HCT116 (cell line): ENCODE measurements at regions not wholly inside any gene's neighbourhood (a gene's known extent, or its start where the extent isn't known, plus 50 kb on each side); places are given as distances from the start of the nearest gene placed in this dataset.

Experiments used
- ATAC-seq: fragments of 200-7000 bp; cut with Tn5 transposase; 2 replicates; pipeline ENCODE4 v1.9.1; 2020; ENCODE audit warnings: mild to moderate bottlenecking, moderate library complexity
- BruUV-seq: library from RNA; stranded (reverse); fragments of 400-500 nt; replicated peaks from 2 replicates; lab custom pipeline; 2021; lab: Mats Ljungman, UMichigan
- CTCF ChIA-PET: fragments of 300-600 bp; sonication (Branson Sonifier 250); formaldehyde crosslinking; loops from one replicate; lab custom pipeline; 2021; ENCODE audit warnings: antibody characterized with exemption; lab: Charles Lee
- POLR2A ChIA-PET: fragments of 300-600, 350-600 bp; sonication (Branson Sonifier 250); formaldehyde crosslinking; loops from one replicate; lab custom pipeline; 2021; ENCODE audit warnings: antibody characterized with exemption; lab: Charles Lee
- RAD21 ChIA-PET, 2 experiments: fragments of 300-600 bp; sonication (Branson Sonifier 250); formaldehyde crosslinking; loops; one replicate each; lab custom pipeline; 2023; ENCODE audit warnings: low total read pairs in 2 of 2; ENCODE audit not compliant: uncharacterized antibody in 2 of 2, unreplicated experiment in 2 of 2, low non-redundant PET in 1 of 2; lab: Charles Lee
- DNase-seq: peaks from one replicate; pipeline ENCODE4 v3.0.0-alpha.2; 2010; ENCODE audit warnings: low read depth, low spot score
- H2AFZ ChIP-seq: fragments of 200-600 bp; shearing (Covaris generic), sonication (generic); 2 replicates; pipeline ENCODE4 v1.6.1; 2017; ENCODE audit warnings: low read depth, mixed run types, mixed read lengths, antibody characterized with exemption, low read length; ENCODE audit not compliant: poor library complexity, severe bottlenecking
- H3K27ac ChIP-seq: 2 replicates; pipeline ENCODE4 v1.5.1; 2012; ENCODE audit warnings: low read depth, low read length
- H3K27me3 ChIP-seq: fragments of 200-600 bp; sonication (generic); 2 replicates; pipeline ENCODE4 v1.6.1; 2016; ENCODE audit warnings: mixed run types, low read length, mixed read lengths; ENCODE audit not compliant: insufficient read depth
- H3K36me3 ChIP-seq, 2 experiments: fragments of 200-500 bp in 1 of 2; fragments of 200-600 bp in 1 of 2; sonication (Bioruptor generic) in 1 of 2; sonication (generic) in 1 of 2; 2 replicates each; pipeline versions ENCODE4 v1.5.1 to v1.6.1; 2014 to 2016; ENCODE audit warnings: low read length in 2 of 2, inconsistent platforms in 1 of 2, mixed read lengths in 1 of 2, mixed run types in 1 of 2; ENCODE audit not compliant: insufficient read depth in 2 of 2, control insufficient read depth in 1 of 2
- H3K4me1 ChIP-seq, 2 experiments: fragments of 200-600 bp in 1 of 2; sonication (generic) in 1 of 2; 2 replicates each; pipeline versions ENCODE4 v1.5.1 to v1.6.1; 2012 to 2017; ENCODE audit warnings: low read length in 2 of 2, inconsistent platforms in 1 of 2, mild to moderate bottlenecking in 1 of 2, mixed read lengths in 1 of 2, mixed run types in 1 of 2, moderate library complexity in 1 of 2; ENCODE audit not compliant: insufficient read depth in 2 of 2, control insufficient read depth in 1 of 2
- H3K4me2 ChIP-seq: fragments of 200-600 bp; sonication (generic); 2 replicates; pipeline ENCODE4 v1.6.1; 2017; ENCODE audit warnings: mixed run types, low read length, mixed read lengths
- H3K4me3 ChIP-seq, 2 experiments: fragments of 200-600 bp in 1 of 2; sonication (generic) in 1 of 2; replicated peaks in 1 of 2; 2 replicates each; pipeline ENCODE4 v1.5.1; 2011 to 2016; ENCODE audit warnings: low read length in 2 of 2, control low read depth in 1 of 2, low read depth in 1 of 2, mild to moderate bottlenecking in 1 of 2, mixed read lengths in 1 of 2, mixed run types in 1 of 2
- H3K79me2 ChIP-seq: fragments of 200-600 bp; sonication (generic); 2 replicates; pipeline ENCODE4 v1.6.1; 2017; ENCODE audit warnings: mild to moderate bottlenecking, mixed run types, low read length, moderate library complexity, mixed read lengths; ENCODE audit not compliant: insufficient read depth
- H3K9ac ChIP-seq: fragments of 200-600 bp; sonication (generic); 2 replicates; pipeline ENCODE4 v1.6.1; 2016; ENCODE audit warnings: low read length, mixed read lengths
- H3K9me2 ChIP-seq: fragments of 200-600 bp; sonication (generic), shearing (Covaris generic); 2 replicates; pipeline ENCODE4 v1.6.1; 2017; ENCODE audit warnings: mixed run types, mild to moderate bottlenecking, moderate library complexity; ENCODE audit not compliant: insufficient read depth
- H3K9me3 ChIP-seq, 2 experiments: fragments of 200-500 bp in 1 of 2; fragments of 200-600 bp in 1 of 2; sonication (Bioruptor generic) in 1 of 2; sonication (generic) in 1 of 2; 2 replicates each; pipeline ENCODE4 v1.6.1; 2014 to 2017; ENCODE audit warnings: low read length in 2 of 2, mixed read lengths in 2 of 2, inconsistent platforms in 1 of 2, low read depth in 1 of 2, mild to moderate bottlenecking in 1 of 2, mixed run types in 1 of 2, moderate library complexity in 1 of 2; ENCODE audit not compliant: control insufficient read depth in 1 of 2, insufficient read depth in 1 of 2
- H4K20me1 ChIP-seq: fragments of 200-600 bp; sonication (generic), shearing (Covaris generic); 2 replicates; pipeline ENCODE4 v1.6.1; 2017; ENCODE audit warnings: mixed run types, mild to moderate bottlenecking, moderate library complexity; ENCODE audit not compliant: insufficient read depth
- CBX3 ChIP-seq: IDR thresholded peaks from 2 replicates; pipeline ENCODE4 v1.6.1; 2012; ENCODE audit warnings: low read depth
- CEBPB ChIP-seq: IDR thresholded peaks from 2 replicates; pipeline ENCODE4 v1.6.1; 2012; ENCODE audit warnings: low read depth
- EGR1 ChIP-seq: IDR thresholded peaks from 2 replicates; pipeline ENCODE4 v1.6.1; 2012; ENCODE audit warnings: low read depth
- ELF1 ChIP-seq: IDR thresholded peaks from 2 replicates; pipeline ENCODE4 v1.6.1; 2012; ENCODE audit warnings: low read depth, borderline replicate concordance
- EZH2 ChIP-seq: fragments of 200-600 bp; sonication (generic); IDR thresholded peaks from 2 replicates; pipeline ENCODE4 v1.6.1; 2017; ENCODE audit warnings: antibody characterized with exemption, mixed run types
- EZH2phosphoT487 ChIP-seq: fragments of 200-600 bp; IDR thresholded peaks from 2 replicates; pipeline ENCODE4 v1.6.1; 2018; ENCODE audit warnings: antibody characterized with exemption, borderline replicate concordance
- JUND ChIP-seq: IDR thresholded peaks from 2 replicates; pipeline ENCODE4 v1.6.1; 2012
- SIN3A ChIP-seq: IDR thresholded peaks from 2 replicates; pipeline ENCODE4 v1.6.1; 2012; ENCODE audit warnings: low read depth
- SP1 ChIP-seq: IDR thresholded peaks from 2 replicates; pipeline ENCODE4 v1.6.1; 2012; ENCODE audit warnings: low read depth
- SRF ChIP-seq: IDR thresholded peaks from 2 replicates; pipeline ENCODE4 v1.6.1; 2012; ENCODE audit warnings: low read depth
- TCF7L2 ChIP-seq: IDR thresholded peaks from 2 replicates; pipeline ENCODE4 v1.7.0; 2011; ENCODE audit warnings: borderline replicate concordance, inconsistent platforms; ENCODE audit not compliant: insufficient read depth, insufficient read length; ENCODE audit errors: extremely low read depth
- YY1 ChIP-seq: IDR thresholded peaks from 2 replicates; pipeline ENCODE4 v1.6.1; 2011; ENCODE audit warnings: low read length, low read depth, moderate library complexity, mild to moderate bottlenecking; ENCODE audit not compliant: insufficient replicate concordance; ENCODE audit errors: extremely low read depth
- ZFX ChIP-seq: fragments of 450-650 bp; IDR thresholded peaks from 2 replicates; pipeline ENCODE4 v1.6.1; 2017
- ZNF274 ChIP-seq: fragments of 200-500 bp; sonication (Bioruptor generic); IDR thresholded peaks from 2 replicates; pipeline ENCODE4 v1.6.1; 2014; ENCODE audit warnings: mild to moderate bottlenecking, low read depth, low read length, inconsistent platforms
- intact Hi-C: fragments of 100-400 bp; cut with micrococcal nuclease; formaldehyde crosslinking; loops from 2 replicates; pipeline ENCODE4 v1.10.0; 2022
- TF ChIP-seq, protein P1 (sequence below): IDR thresholded peaks from 2 replicates; pipeline ENCODE4 v1.6.1; 2012; ENCODE audit warnings: low read depth
- TF ChIP-seq, protein P2 (sequence below): IDR thresholded peaks from 2 replicates; pipeline ENCODE4 v1.6.1; 2012
- TF ChIP-seq, protein P3 (sequence below): IDR thresholded peaks from 2 replicates; pipeline ENCODE4 v1.6.1; 2011; ENCODE audit warnings: mild to moderate bottlenecking, low read length, moderate library complexity; ENCODE audit not compliant: insufficient replicate concordance; ENCODE audit errors: extremely low read depth

DNA sequence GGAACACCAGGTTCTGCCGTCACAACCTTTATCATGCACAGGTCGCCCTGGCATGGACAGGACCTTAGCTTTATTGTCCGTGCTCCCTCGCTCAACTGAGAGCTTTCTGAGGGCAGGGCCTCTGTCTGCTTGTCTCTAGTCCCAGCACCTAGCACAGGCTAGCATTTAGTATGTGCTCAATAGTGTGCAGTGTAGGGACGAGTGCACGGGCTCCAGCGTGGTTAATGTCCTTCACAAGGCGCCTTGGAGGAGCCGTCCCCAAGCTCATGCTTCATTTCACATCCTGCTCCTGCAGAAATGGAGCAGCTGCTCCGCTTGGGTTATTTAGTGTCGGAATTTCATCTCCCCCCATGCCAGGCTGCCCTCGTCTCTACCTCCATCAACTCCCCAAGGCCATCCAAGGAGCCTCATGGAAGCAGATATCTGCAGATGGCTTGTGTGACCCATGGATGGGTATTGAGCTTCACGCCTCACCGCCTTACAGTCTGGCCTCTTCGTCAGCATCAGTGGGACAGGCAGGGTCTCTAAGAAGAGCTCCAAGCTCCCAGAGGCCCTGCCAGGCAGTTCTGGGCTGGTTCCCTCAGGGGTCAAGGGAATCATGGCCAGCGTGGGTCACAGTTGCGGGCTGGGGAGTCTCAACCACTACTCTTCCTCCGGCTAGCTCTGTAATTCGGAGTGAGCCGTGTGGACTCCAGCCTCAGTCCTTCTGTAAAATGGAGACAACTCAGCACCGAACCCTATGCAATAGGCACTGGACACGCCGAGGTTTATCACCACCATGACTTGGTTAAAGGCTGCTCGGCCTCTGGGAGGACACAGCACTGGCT lies 60.8 kb upstream of the APCDD1L start (continued):
- TF ChIP-seq, protein P1, sequence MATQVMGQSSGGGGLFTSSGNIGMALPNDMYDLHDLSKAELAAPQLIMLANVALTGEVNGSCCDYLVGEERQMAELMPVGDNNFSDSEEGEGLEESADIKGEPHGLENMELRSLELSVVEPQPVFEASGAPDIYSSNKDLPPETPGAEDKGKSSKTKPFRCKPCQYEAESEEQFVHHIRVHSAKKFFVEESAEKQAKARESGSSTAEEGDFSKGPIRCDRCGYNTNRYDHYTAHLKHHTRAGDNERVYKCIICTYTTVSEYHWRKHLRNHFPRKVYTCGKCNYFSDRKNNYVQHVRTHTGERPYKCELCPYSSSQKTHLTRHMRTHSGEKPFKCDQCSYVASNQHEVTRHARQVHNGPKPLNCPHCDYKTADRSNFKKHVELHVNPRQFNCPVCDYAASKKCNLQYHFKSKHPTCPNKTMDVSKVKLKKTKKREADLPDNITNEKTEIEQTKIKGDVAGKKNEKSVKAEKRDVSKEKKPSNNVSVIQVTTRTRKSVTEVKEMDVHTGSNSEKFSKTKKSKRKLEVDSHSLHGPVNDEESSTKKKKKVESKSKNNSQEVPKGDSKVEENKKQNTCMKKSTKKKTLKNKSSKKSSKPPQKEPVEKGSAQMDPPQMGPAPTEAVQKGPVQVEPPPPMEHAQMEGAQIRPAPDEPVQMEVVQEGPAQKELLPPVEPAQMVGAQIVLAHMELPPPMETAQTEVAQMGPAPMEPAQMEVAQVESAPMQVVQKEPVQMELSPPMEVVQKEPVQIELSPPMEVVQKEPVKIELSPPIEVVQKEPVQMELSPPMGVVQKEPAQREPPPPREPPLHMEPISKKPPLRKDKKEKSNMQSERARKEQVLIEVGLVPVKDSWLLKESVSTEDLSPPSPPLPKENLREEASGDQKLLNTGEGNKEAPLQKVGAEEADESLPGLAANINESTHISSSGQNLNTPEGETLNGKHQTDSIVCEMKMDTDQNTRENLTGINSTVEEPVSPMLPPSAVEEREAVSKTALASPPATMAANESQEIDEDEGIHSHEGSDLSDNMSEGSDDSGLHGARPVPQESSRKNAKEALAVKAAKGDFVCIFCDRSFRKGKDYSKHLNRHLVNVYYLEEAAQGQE: no peak
- no peak for TF ChIP-seq YY1
- TF ChIP-seq, protein P2, sequence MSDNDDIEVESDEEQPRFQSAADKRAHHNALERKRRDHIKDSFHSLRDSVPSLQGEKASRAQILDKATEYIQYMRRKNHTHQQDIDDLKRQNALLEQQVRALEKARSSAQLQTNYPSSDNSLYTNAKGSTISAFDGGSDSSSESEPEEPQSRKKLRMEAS: no peak
- no peak for TF ChIP-seq ELF1
- no peak for TF ChIP-seq EGR1
- TF ChIP-seq ZNF274: no peak
- no peak for TF ChIP-seq TCF7L2
- TF ChIP-seq, all 23 proteins: peak for 0

DNA sequence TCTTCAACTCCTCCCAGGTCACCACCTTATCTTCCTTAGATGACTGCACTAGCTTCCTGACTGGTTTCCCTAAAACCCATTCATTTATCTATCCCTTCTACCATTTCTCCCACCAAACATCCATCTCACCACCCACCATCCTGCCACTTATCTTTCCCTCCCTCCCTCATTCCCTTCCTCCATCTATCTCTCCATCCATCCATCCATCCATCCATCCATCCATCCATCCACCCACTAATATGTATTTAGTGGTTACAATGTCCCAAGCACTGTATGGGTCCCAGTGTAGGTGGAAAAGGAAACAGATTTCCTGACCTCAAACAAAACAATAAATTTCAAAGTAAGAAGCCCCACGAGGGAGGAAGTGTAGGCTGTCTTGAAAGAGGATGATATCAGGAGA lies 59.3 kb upstream of the APCDD1L start:
- Histone ChIP-seq H3K79me2 (no peaks in the 10 kb centered on the region), H3K9me2 (no peaks in the 10 kb centered on the region), H3K36me3 (no peaks in the 10 kb centered on the region), H3K9me3 (no peaks in the 10 kb centered on the region), H3K4me3 (no peak overlapping the region), H3K4me2 (no peak overlapping the region), H3K9ac (no peak overlapping the region), H3K4me1 (no peaks in the 10 kb centered on the region), H2AFZ (no peak overlapping the region), H4K20me1 (no peaks in the 10 kb centered on the region), H3K27me3 (peaks cover 4% of the 10 kb centered on the region; the same call in 1 of the 2 replicates), H3K27ac (no peak overlapping the region)
- DNase-seq (no peak), ATAC-seq (no peak)
- intact Hi-C loops: no loop called here
- no TSS peak for BruUV-seq
- no peak for TF ChIP-seq SRF
- no peak for TF ChIP-seq EZH2
- TF ChIP-seq YY1: no peak
- TF ChIP-seq ZFX: no peak
- TF ChIP-seq ELF1: no peak
- TF ChIP-seq EGR1: no peak
- no peak for TF ChIP-seq SIN3A
- no peak for TF ChIP-seq CBX3
- no peak for TF ChIP-seq EZH2phosphoT487
- TF ChIP-seq, protein P3, sequence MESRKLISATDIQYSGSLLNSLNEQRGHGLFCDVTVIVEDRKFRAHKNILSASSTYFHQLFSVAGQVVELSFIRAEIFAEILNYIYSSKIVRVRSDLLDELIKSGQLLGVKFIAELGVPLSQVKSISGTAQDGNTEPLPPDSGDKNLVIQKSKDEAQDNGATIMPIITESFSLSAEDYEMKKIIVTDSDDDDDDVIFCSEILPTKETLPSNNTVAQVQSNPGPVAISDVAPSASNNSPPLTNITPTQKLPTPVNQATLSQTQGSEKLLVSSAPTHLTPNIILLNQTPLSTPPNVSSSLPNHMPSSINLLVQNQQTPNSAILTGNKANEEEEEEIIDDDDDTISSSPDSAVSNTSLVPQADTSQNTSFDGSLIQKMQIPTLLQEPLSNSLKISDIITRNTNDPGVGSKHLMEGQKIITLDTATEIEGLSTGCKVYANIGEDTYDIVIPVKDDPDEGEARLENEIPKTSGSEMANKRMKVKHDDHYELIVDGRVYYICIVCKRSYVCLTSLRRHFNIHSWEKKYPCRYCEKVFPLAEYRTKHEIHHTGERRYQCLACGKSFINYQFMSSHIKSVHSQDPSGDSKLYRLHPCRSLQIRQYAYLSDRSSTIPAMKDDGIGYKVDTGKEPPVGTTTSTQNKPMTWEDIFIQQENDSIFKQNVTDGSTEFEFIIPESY: no peak
- no peak for TF ChIP-seq JUND
- TF ChIP-seq, protein P2: no peak
- TF ChIP-seq SP1: no peak
- no peak for TF ChIP-seq CEBPB
- no peak for TF ChIP-seq TCF7L2
- ChIA-PET RAD21 (no interaction called here), POLR2A (no interaction called here), CTCF (no interaction called here)
